OCI-LY7 (cell line): ENCODE measurements at regions not wholly inside any gene's neighbourhood (a gene's known extent, or its start where the extent isn't known, plus 50 kb on each side); places are given as distances from the start of the nearest gene placed in this dataset.

Experiments used
- CTCF ChIP-seq: fragments of 200-600 bp; sonication (generic); conservative IDR thresholded peaks from 2 replicates; pipeline ENCODE4 v1.5.1; 2014; ENCODE audit warnings: mild to moderate bottlenecking, antibody characterized with exemption, low read length, moderate library complexity, mixed read lengths
- EZH2phosphoT487 ChIP-seq: fragments of 200-600 bp; sonication (generic); IDR thresholded peaks from 2 replicates; pipeline ENCODE4 v1.6.1; 2018; ENCODE audit warnings: low read depth, borderline replicate concordance, mild to moderate bottlenecking, mixed run types, antibody characterized with exemption, low read length, moderate library complexity, mixed read lengths

DNA sequence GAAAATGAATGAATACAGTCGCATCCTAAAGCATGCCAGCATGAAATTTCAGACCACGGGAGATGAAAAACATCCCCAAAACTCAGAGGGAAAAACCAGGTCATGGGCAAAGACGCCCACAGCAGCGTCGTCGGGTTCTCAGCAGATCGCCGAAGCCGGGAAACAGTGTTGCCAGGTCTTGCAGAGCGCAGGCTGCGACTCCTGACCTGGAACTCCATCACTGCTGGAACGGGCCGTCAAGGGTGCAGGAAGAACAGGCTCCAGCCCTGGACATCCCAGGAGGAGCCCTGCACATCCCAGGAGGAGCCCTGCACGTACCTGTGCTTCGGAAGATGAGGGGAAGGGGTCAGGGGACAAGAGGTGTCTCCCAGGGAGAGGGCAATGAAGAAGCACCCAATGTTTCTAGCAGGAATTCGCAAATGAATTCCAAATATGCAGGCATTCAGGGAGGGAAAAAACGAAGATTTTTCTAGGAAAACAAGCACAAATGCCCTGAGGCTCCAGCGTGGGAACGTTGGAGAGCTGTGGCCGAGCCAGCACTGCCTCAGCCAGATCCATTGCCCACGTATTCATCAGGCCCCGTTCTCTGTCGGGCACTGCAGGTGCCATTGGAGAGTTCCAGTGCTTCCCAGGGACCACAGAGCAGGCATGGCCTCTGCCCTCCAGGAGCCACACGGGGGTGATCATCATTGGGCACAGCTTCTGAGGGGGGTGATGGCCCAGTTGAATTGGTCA, 1110.4 kb downstream of the BRD1 start:
- TF ChIP-seq CTCF (no peak), EZH2phosphoT487 (no peak)
